ENCODE measurements at regions not wholly inside any gene's neighbourhood (a gene's known extent, or its start where the extent isn't known, plus 50 kb on each side); places are given as distances from the start of the nearest gene placed in this dataset.

DNA sequence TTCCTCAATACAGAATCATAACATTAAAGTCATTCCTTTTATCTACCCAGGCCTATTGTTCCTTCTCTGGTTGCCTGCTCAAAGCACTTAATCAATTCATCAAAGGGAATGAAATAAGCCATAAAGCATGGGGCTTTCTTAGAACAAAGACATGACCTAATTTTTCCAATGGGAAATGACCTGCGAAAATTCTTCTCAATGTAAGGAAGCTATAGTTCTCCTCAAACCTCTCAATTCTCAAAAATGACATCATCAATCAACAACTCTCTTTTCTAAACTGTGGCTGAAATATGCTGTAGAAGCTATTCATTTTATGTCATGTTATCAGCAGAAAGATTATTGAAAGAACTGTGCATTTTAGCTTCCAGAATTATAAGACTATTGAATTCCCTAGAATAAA is 116.0 kb upstream of the PTPRR start:
- no peaks in the 10 kb centered on the region for H3K36me3 ChIP-seq (ENCODE audit: control insufficient read depth, insufficient read depth, low read length)
- no peak for DNase-seq (ENCODE audit: low read depth)
- no peak overlapping the region for H3K4me3 ChIP-seq (ENCODE audit: low read depth, low read length)
- no peak for TF ChIP-seq CTCF (IDR thresholded peaks at IDR 0.05; ENCODE audit: insufficient read depth, low read length, poor library complexity, severe bottlenecking)
- no peaks in the 10 kb centered on the region for H3K27me3 ChIP-seq (ENCODE audit: control insufficient read depth, insufficient read depth, low read length)

GRCh38 chr12:71032933-71033332 is 112.4 kb upstream of the PTPRR start:
- H3K36me3 ChIP-seq (ENCODE audit: control insufficient read depth, insufficient read depth, low read length): no peaks in the 10 kb centered on the region
- no peak overlapping the region for H3K4me3 ChIP-seq (ENCODE audit: low read depth, low read length)
- TF ChIP-seq CTCF (IDR thresholded peaks at IDR 0.05; ENCODE audit: insufficient read depth, low read length, poor library complexity, severe bottlenecking): no peak
- no peaks in the 10 kb centered on the region for H3K27me3 ChIP-seq (ENCODE audit: control insufficient read depth, insufficient read depth, low read length)
- no peak for DNase-seq (ENCODE audit: low read depth)

DNA sequence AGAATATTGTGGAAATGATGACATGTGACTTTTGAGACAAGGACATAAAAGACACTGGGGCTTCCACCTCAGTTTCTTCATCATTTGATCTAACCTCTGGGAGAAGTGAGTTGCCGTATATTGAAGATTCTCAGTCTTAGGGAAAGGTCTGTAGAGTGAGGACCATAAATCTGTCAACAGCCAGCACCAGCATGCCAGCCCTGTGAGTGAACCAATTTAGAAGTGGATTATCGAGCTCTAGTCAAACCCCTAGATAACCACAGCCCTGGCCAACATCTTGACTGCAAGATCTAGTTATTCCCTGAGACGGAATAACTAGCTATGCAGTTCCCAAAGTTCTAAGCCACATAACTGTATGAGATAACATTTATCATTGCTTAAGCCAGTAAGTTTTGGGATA is 108.8 kb upstream of the PTPRR start:
- DNase-seq (ENCODE audit: low read depth): no peak
- Histone ChIP-seq H3K36me3 (ENCODE audit: control insufficient read depth, insufficient read depth, low read length) (no peaks in the 10 kb centered on the region), H3K4me3 (ENCODE audit: low read depth, low read length) (no peak overlapping the region), H3K27me3 (ENCODE audit: control insufficient read depth, insufficient read depth, low read length) (no peaks in the 10 kb centered on the region)
- TF ChIP-seq CTCF (IDR thresholded peaks at IDR 0.05; ENCODE audit: insufficient read depth, low read length, poor library complexity, severe bottlenecking): no peak

DNA sequence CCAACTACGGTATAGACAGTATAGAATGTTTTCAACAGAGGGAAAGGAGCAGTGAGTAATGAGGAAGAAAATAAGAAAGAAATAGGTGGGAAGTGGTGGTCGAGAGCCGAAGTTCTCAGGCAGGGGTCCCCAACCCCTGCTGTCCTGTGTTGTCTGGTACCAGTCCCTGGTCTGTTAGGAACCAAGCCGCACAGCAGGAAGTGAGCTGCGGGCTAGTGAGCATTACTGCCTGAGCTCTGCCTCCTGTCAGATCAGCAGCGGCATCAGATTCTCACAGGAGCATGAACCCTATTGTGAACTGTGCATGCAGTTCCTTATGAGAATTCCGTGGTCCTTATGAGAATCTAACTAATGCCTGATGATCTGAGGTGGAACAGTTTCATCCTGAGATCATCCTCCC is 107.3 kb upstream of the PTPRR start:
- Histone ChIP-seq H3K4me3 (ENCODE audit: low read depth, low read length) (no peak overlapping the region), H3K36me3 (ENCODE audit: control insufficient read depth, insufficient read depth, low read length) (no peaks in the 10 kb centered on the region), H3K27me3 (ENCODE audit: control insufficient read depth, insufficient read depth, low read length) (no peaks in the 10 kb centered on the region)
- DNase-seq (ENCODE audit: low read depth): no peak
- TF ChIP-seq CTCF (IDR thresholded peaks at IDR 0.05; ENCODE audit: insufficient read depth, low read length, poor library complexity, severe bottlenecking): no peak

- Histone ChIP-seq H3K27me3 (ENCODE audit: control insufficient read depth, insufficient read depth, low read length) (no peaks in the 10 kb centered on the region), H3K36me3 (ENCODE audit: control insufficient read depth, insufficient read depth, low read length) (no peaks in the 10 kb centered on the region), H3K4me3 (ENCODE audit: low read depth, low read length) (no peak overlapping the region)
- no peak for TF ChIP-seq CTCF (IDR thresholded peaks at IDR 0.05; ENCODE audit: insufficient read depth, low read length, poor library complexity, severe bottlenecking)
- DNase-seq (ENCODE audit: low read depth): no peak
These were observed 104.3 kb upstream of the PTPRR start for GRCh38 chr12:71024827-71025226.

- Histone ChIP-seq H3K36me3 (ENCODE audit: control insufficient read depth, insufficient read depth, low read length) (no peaks in the 10 kb centered on the region), H3K4me3 (ENCODE audit: low read depth, low read length) (no peak overlapping the region), H3K27me3 (ENCODE audit: control insufficient read depth, insufficient read depth, low read length) (no peaks in the 10 kb centered on the region)
- no peak for DNase-seq (ENCODE audit: low read depth)
- no peak for TF ChIP-seq CTCF (IDR thresholded peaks at IDR 0.05; ENCODE audit: insufficient read depth, low read length, poor library complexity, severe bottlenecking)
These were observed 103.7 kb upstream of the PTPRR start for GRCh38 chr12:71024281-71024680.
